Left ventricle myocardium inferior (tissue), 1 donor: ENCODE measurements at regions not wholly inside any gene's neighbourhood (a gene's known extent, or its start where the extent isn't known, plus 50 kb on each side); places are given as distances from the start of the nearest gene placed in this dataset.

Experiments
- DNase-seq: peaks from one replicate; pipeline ENCODE4 v3.0.0-alpha.2; 2020
- H3K27ac ChIP-seq: fragments of 200-600 bp; replicated peaks from 2 replicates; pipeline ENCODE4 v1.8.0; 2021
- H3K27me3 ChIP-seq: fragments of 200-600 bp; 2 replicates; pipeline ENCODE4 v1.8.0; 2021; ENCODE audit warnings: low read depth
- H3K36me3 ChIP-seq: fragments of 200-600 bp; 2 replicates; pipeline ENCODE4 v1.8.0; 2021
- H3K4me1 ChIP-seq: fragments of 200-600 bp; 2 replicates; pipeline ENCODE4 v1.8.0; 2021
- H3K4me3 ChIP-seq: fragments of 200-600 bp; 2 replicates; pipeline ENCODE4 v1.8.0; 2021; ENCODE audit warnings: mild to moderate bottlenecking, moderate library complexity
- H3K9me3 ChIP-seq: fragments of 200-600 bp; replicated peaks from 2 replicates; pipeline ENCODE4 v1.8.0; 2021
- intact Hi-C: fragments of 100-400 bp; cut with micrococcal nuclease; formaldehyde crosslinking; loops from one replicate; pipeline ENCODE4 v1.11.0; 2022
- TF ChIP-seq, protein P1 (sequence below): fragments of 200-600 bp; IDR thresholded peaks from 2 replicates; pipeline ENCODE4 v1.8.0; 2021; ENCODE audit warnings: antibody characterized with exemption, mild to moderate bottlenecking, borderline replicate concordance
- donor health status: DM: no; HTN: yes; CAD: no; lungs with severe emphysema.

- H3K27ac ChIP-seq: peak overlapping the region; percentile 82
- peaks cover 34% of the 10 kb centered on the region for H3K4me1 ChIP-seq
- no peak overlapping the region for H3K4me3 ChIP-seq
- TF ChIP-seq, protein P1, sequence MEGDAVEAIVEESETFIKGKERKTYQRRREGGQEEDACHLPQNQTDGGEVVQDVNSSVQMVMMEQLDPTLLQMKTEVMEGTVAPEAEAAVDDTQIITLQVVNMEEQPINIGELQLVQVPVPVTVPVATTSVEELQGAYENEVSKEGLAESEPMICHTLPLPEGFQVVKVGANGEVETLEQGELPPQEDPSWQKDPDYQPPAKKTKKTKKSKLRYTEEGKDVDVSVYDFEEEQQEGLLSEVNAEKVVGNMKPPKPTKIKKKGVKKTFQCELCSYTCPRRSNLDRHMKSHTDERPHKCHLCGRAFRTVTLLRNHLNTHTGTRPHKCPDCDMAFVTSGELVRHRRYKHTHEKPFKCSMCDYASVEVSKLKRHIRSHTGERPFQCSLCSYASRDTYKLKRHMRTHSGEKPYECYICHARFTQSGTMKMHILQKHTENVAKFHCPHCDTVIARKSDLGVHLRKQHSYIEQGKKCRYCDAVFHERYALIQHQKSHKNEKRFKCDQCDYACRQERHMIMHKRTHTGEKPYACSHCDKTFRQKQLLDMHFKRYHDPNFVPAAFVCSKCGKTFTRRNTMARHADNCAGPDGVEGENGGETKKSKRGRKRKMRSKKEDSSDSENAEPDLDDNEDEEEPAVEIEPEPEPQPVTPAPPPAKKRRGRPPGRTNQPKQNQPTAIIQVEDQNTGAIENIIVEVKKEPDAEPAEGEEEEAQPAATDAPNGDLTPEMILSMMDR: no peak
- H3K27me3 ChIP-seq: no peaks in the 10 kb centered on the region
- H3K36me3 ChIP-seq: no peaks in the 10 kb centered on the region
- intact Hi-C loops: no loop called here
- peaks cover 12% of the 10 kb centered on the region for H3K9me3 ChIP-seq
- no peak for DNase-seq
Observed at GRCh38 chr7:4621396-4621795, 60.7 kb upstream of the FOXK1 start.

DNA sequence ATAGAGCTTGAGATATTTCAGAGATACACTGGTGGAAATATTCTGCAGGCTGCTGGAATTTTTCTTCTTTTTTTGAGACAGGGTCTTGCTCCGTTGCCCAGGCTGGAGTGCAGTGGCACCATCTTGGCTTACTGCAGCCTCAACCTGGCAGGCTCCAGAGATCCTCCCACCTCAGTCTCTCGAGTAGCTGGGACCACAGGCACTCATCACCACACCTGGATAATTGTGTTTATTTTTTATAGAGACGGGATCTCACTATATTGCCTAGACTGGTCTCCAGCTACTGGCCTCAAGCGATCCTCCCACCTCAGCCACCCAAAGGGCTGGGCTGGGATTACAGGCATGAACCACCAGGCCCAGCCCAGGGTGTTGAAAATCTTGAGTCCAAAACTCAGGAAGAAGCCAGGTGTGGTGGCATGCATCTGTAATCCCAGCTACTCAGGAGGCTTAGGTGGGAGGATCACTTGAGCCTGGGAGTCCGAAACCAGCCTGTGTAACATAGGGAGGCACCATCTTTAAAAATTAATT, 55.7 kb upstream of the FOXK1 start:
- intact Hi-C loops: no loop called here

GRCh38 chr7:4629287-4629895, 52.7 kb upstream of the FOXK1 start:
- no peak for DNase-seq
- Histone ChIP-seq H3K27me3 (peaks cover 7% of the 10 kb centered on the region), H3K4me1 (peaks cover 31% of the 10 kb centered on the region), H3K36me3 (no peaks in the 10 kb centered on the region), H3K27ac (no peak overlapping the region), H3K4me3 (no peak overlapping the region), H3K9me3 (no peaks in the 10 kb centered on the region)
- TF ChIP-seq, protein P1: no peak
- intact Hi-C loops: no loop called here

More for the DNA sequence above, 55.7 kb upstream of the FOXK1 start:
- no peak for DNase-seq
- Histone ChIP-seq H3K4me1 (peaks cover 23% of the 10 kb centered on the region), H3K9me3 (peaks cover 12% of the 10 kb centered on the region), H3K27ac (peak overlapping the region; percentile 73), H3K4me3 (no peak overlapping the region), H3K36me3 (no peaks in the 10 kb centered on the region), H3K27me3 (peaks cover 7% of the 10 kb centered on the region)
- TF ChIP-seq, protein P1: no peak

- Histone ChIP-seq H3K4me3 (peak overlapping the region; percentile 51), H3K4me1 (peaks cover 16% of the 10 kb centered on the region), H3K36me3 (no peaks in the 10 kb centered on the region), H3K27me3 (peaks cover 7% of the 10 kb centered on the region), H3K27ac (peak overlapping the region; percentile 56), H3K9me3 (no peaks in the 10 kb centered on the region)
- peak; percentile 76 for DNase-seq
- intact Hi-C loops: loop anchor here (2.0 kb wide), 1 partner anchor 21 kb away; no protein-coding TSS in a partner anchor
- TF ChIP-seq, protein P1: peak; percentile 79
Observed at GRCh38 chr7:4631380-4632179, 50.5 kb upstream of the FOXK1 start.
